Epidermal melanocyte (primary cell): ENCODE measurements at regions not wholly inside any gene's neighbourhood (a gene's known extent, or its start where the extent isn't known, plus 50 kb on each side); places are given as distances from the start of the nearest gene placed in this dataset.
"Not testable (repeated sequence)": the region's sequence is repeated elsewhere in the genome, so short reads cannot be mapped to it uniquely, and the experiment has no call there.

Source experiments
- DNase-seq: peaks from one replicate; pipeline ENCODE4 v3.0.0; 2011; ENCODE audit warnings: low spot score; ENCODE audit not compliant: insufficient read length

DNA sequence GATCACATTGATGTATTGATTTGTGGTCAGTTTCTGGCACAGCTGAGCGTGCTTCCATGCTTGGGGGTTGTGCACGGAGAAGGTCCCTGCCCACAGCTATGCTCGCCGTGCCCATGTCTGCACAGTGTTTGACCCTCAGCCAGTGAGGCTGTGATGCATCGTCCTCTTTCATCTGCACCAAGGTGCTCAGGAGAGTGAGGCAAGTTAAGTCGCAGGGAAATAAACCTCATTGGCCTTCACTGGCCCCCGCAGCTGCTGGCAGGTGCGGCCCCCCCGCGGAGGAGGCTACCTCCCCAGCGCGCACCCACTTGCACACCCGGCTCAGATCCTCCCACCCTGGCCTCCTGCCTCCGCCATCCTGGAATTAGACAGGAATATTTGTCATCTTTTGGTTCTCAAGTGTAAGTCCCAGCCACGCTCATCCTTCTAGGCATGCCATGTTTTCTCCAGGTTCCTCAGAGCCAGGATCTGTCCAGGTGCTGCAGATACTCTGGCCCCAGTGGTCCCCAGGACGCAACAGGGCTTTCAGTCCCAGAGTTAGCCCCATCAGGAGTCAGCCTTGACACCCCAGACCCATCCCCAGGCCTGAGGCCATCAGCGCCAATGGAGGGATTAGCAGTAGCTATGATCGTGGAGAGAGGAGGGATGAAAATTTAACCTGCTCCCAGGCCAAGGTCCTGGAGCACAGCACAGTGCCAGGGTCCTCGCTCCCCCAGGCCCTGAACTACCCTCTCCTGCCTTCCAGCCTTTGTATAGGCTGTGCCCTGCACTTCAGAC, 93.7 kb downstream of the OAT start:
- DNase-seq: no peak

- DNase-seq: no peak
Observed at GRCh38 chr10:124324451-124324850, 94.3 kb downstream of the OAT start.

GRCh38 chr10:124323806-124324205, 94.9 kb downstream of the OAT start:
- no peak for DNase-seq

GRCh38 chr10:124323111-124323725, 95.5 kb downstream of the OAT start:
- DNase-seq: no peak

DNA sequence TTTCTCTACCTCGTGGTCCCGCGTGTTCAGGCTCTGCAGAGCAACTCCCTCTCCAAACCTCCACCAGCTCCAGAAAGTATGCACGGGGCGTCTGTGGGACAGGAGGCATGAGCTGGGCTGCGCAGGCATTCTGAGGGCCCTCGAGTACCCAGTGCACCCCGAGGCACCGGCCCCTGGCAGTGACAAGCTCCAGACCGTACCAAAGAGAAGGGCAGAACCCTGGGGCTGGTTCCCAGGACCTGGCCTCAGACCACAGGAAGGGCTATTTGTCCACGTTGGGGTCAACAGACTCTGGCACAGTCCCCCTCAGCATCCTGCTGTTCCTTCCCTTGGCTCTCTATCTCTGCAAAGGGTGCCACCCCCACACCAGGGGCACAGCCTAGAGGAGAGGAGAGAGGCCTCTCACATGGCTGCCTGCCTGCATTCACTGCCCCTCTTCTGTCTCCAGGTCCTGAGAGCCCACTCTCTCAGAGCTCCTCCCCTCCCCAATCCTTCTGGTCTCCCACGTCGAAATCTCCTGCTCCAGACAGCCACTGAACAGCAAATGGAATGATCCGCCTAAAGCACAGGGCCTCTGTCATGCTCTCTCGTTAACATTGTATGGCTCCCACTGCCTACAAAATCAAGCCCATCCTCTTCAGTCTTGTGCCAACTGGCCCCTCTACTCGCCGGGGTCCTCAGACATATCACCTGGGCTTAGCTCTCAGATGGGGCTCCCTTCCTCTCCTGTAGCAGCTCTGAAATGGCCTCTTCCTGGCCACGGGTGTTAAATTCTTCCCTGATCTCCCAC, 96.3 kb downstream of the OAT start:
- DNase-seq: no peak

DNA sequence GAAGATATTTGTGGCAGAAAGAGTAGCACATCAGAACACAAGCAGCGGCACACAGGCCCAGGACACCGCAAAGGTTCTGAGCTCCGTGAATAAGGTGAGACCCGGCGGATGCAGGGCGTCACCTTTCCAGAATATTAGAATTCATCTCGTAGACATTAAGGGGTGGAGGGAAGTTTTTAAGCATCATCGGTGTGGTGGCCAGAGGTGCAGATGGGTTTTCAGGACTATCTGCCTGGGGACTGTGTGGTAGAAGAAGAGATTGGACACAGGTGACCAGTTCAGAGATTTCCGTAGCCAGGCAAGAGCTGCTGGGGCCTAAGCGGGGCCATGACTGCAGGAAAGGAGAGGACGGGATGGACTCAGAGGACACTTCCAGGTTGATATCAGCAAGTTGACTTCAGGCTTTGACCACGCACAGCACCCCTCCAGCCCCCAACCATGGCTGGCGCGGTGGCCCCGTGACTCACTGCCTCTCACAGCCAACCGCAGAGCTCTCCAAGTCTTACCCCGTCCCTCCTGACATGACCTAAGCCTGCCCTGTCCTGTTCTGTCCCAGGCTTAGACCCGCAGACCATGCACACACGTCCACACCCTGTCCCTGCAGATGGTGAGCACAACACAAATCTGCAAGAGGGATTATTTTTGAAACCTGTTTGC, 97.2 kb downstream of the OAT start:
- DNase-seq: no peak

- DNase-seq: no peak
Observed at GRCh38 chr10:124320778-124321432, 97.8 kb downstream of the OAT start.

- DNase-seq: no peak
Observed at GRCh38 chr10:124319926-124320391, 98.8 kb downstream of the OAT start.

DNA sequence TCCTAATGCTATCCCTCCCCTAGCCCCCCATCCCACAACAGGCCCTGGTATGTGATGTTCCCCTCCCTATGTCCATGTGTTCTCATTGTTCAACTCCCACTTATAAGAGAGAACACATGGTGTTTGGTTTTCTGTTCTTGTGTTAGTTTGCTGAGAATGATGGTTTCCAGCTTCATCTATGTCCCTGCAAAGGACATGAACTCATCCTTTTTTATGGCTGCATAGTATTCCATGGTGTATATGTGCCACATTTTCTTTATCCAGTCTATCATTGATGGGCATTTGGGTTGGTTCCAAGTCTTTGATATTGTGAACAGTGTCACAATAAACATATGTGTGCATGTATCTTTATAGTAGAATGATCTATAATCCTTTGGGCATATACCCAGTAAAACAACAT, 99.2 kb downstream of the OAT start:
- not testable (repeated sequence) for DNase-seq

DNA sequence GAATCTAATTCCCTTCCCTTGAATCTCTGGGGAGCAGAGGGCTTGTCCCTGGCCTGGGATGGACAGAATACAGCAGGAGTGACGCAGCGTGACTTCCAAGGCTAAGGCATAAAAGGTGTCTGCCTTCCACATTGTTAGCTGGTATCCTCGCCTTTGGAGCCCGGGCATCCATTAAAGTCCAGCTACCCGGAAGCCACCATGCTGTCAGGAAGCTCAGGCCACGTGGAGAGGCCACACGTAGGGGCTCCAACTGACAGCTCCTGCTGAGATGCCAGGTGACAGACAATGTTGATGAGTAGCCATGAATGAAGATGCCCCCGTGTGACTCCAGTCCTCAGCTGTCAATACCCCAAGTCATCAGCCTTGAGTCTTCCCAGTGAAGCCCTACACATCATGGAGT, 99.9 kb downstream of the OAT start:
- DNase-seq: no peak

GRCh38 chr10:124318076-124318475, 100.6 kb downstream of the OAT start:
- DNase-seq: no peak

DNA sequence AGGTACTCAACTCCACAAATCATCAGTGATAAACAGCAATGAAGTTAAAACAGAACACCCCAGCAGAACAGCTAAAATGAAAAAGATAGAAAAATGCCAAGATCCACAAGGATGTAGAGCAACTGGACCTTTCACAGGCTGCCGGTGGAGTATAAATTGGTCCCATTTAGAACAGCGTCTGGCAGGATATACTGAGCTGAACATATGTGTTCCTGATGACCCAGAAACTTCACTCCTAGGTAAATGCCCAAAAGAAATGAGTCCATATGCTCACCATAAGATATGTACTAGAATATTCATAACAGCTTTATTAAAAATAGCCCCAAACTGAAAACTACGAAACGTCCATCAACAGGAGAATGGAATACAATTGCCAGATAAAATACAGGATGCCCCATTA, 102.4 kb downstream of the OAT start:
- DNase-seq: no peak

DNA sequence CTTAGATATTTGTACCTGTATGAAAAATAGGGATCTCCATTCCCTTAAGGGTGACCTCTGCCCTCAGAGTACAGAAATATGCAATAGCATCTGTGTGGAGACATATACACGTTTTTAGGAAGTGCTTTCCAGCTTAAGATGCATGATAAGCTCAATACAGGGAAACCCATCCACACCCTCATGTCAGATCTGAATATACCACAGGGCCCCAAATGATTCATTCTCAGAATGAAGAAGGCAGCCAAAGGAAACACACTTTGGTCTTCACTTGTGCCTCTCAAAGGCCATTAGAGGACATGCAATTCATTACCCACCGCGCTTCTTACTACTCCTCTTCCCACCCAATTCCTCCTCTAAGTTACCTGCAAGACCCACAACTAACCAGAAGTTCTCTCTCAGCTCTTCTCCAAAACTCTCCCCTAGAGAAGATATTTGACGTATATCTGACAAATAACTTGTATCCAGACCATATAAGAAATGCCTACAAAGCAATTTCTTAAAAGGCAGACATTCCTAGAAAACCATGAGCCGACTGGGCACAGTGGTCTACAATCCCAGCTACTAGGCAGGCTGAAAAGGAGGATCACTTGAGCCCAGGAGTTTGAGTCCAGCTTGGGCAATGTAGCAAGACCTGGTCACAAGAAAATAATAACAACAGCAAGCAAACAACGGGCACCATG, 103.0 kb downstream of the OAT start:
- DNase-seq: no peak

DNA sequence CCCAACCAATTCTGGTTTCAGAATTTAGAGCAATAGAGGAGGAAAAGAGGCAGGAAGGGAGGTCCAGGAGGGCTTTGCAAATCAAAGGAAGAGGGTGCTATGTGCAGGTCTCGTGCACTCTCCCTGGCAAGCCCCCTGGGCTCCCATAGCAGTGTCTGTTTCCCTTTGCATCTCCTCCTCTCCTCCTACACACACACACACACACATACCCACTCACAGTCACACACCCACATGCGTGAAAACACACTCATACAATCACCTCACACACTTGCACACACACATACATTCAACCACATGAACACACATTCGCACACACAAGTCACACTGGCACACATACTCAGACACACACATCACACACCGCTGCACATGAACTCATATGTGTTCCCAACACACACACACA, 105.3 kb downstream of the OAT start:
- DNase-seq: no peak

DNA sequence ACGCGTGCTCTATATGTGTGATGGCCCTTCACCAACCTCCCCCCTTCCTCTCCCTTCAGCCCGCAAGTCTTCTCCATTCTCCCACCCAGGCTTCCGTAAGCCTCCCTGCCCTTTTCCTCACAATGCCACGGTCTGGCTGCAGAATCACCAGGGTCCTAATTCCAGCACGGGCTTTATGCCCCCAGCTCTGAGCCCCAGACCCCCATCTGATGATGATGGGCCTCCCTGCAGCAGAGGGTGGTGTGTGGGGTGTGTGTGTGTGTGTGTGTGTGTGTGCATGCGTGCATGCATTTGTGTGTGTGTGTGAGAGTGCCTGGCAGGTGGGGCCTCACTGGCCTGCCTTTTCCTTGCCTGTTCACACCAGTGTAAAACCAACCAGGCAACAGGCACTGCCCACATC, 109.9 kb downstream of the OAT start:
- DNase-seq: no peak

GRCh38 chr10:124308056-124308645, 110.6 kb downstream of the OAT start:
- DNase-seq: no peak

DNA sequence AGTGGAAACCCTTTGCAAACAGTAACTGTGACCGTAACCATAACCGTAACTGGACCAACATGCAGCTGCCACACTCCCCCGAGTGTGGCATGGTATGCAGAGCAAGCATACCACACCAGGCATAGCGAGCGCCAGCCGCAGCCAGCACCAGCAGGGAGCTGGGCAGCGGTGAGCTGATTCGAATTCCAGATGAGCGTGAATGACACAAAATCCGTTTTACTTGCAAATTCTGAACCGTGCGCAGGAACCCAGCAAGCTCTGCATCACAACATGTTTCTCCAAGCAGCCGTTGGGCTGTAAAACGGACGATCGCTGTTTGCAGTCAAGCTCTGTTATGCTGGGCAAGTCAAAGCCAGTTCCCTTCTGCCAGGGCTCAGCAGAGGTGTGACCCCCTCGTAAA, 111.1 kb downstream of the OAT start:
- DNase-seq: no peak

- DNase-seq: no peak
Observed at GRCh38 chr10:124306922-124307371, 111.8 kb downstream of the OAT start.

DNA sequence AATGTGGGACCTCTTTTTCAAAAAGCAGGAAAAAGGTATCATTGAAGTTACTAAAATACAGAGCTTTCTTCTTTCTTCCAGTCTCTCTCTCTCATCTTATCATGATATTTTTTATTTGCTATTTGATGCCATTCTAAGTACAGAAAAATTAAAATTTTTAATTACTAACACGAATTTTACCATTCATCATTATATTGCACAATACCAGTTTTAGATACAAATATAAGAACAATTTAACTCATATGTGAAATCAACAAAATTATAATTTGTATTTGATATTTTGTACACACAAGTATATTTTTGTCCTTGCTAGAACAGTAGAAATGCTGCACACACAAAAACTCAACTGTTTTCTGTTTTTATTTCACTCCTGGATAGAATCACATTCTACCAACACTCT, 112.2 kb downstream of the OAT start:
- no peak for DNase-seq

DNA sequence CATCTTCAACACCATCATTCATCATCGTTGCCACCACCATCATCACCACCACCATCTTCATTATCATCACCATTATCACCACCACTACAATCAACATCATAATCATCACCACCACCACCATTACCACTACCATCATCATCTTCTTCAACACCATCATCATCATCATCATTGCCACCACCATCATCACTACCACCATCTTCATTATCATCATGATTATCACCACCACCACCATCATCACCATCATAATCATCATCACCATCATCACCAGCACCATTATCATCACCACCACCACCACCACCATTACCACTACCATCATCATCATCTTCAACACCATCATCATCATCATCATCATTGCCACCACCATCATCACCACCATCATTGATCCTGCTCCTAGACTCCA, 112.7 kb downstream of the OAT start:
- DNase-seq: no peak
